ENCODE measurements at regions not wholly inside any gene's neighbourhood (a gene's known extent, or its start where the extent isn't known, plus 50 kb on each side); places are given as distances from the start of the nearest gene placed in this dataset.

- TF ChIP-seq CTCF (IDR thresholded peaks at IDR 0.05) (no peak), POLR2A (IDR thresholded peaks at IDR 0.05) (no peak)
These were observed 84.3 kb upstream of the SERTAD2 start for GRCh38 chr2:64738026-64738425.
